LNCaP clone FGC (cell line): ENCODE measurements at regions not wholly inside any gene's neighbourhood (a gene's known extent, or its start where the extent isn't known, plus 50 kb on each side); places are given as distances from the start of the nearest gene placed in this dataset.

Source experiments
- DNase-seq: peaks from one replicate; pipeline ENCODE4 v3.0.0-alpha.2; 2011; ENCODE audit warnings: low read depth
- H3K4me3 ChIP-seq: 2 replicates; pipeline ENCODE4 v1.5.1; 2011; ENCODE audit warnings: mild to moderate bottlenecking, low read depth, low read length, control low read depth
- TF ChIP-seq, protein P1 (sequence below): IDR thresholded peaks from 2 replicates; pipeline ENCODE4 v1.5.1; 2012; ENCODE audit warnings: mild to moderate bottlenecking; ENCODE audit not compliant: control insufficient read depth, insufficient read depth; ENCODE audit errors: extremely low read depth

GRCh38 chr16:6047325-6047724, 949.7 kb upstream of the EEF2KMT start:
- H3K4me3 ChIP-seq, result no peak overlapping the region
- TF ChIP-seq, protein P1, sequence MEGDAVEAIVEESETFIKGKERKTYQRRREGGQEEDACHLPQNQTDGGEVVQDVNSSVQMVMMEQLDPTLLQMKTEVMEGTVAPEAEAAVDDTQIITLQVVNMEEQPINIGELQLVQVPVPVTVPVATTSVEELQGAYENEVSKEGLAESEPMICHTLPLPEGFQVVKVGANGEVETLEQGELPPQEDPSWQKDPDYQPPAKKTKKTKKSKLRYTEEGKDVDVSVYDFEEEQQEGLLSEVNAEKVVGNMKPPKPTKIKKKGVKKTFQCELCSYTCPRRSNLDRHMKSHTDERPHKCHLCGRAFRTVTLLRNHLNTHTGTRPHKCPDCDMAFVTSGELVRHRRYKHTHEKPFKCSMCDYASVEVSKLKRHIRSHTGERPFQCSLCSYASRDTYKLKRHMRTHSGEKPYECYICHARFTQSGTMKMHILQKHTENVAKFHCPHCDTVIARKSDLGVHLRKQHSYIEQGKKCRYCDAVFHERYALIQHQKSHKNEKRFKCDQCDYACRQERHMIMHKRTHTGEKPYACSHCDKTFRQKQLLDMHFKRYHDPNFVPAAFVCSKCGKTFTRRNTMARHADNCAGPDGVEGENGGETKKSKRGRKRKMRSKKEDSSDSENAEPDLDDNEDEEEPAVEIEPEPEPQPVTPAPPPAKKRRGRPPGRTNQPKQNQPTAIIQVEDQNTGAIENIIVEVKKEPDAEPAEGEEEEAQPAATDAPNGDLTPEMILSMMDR, result no peak
- DNase-seq, result no peak

DNA sequence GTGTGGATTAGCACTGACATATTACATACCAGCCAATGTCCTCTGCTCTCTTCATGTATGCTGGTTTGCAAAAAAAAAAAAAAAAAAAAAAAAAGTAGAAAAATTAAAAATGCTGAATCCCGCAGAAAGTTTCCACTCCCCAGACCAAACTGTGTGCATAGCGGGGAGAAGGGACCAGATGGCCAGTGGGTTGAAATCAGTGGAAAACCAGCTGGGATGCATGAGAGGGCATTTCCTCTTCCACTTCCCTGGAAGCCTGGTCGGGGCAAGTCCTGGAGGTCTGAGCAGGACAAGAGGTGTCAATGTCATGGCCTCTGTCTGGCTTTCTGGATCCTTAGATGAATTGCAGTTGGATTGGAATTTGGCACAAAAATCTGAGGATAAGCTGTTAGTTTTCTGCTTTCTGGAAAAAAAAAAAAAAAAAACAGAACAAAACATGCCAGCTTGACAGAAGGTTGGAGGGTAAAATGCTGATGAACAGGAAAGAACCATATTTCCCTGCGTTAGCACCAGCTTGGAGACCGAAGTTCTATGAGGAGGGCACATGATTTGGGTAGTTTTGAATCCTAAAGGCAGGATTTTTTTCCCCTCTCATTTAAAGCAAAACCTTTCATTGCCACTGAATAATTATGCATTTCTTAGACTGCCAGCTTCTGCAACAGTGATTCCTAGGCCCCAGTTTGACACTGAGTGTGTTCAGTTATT, 941.5 kb upstream of the EEF2KMT start:
- TF ChIP-seq, protein P1, result no peak

DNA sequence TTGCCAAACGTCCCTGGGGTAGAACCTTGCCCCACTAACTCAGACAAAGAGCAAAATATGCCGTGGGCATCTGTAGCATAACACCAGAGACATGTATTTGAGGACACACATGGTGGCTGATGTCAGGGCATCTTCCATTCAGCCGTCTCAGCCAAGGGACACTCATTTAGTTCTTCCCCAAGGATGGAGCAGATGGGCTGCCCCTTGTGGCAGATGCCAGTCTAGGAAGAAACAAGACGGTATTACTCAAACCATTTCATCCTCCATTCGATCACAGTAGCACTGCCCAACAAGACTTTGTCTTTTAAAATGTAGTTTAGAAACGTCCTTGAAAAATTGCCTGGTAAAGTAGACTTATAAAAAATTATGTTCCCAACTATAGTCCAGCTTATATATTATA, 937.6 kb upstream of the EEF2KMT start:
- DNase-seq, result no peak

More for the DNA sequence above, 941.5 kb upstream of the EEF2KMT start:
- H3K4me3 ChIP-seq, result no peak overlapping the region
- no peak for DNase-seq

DNA sequence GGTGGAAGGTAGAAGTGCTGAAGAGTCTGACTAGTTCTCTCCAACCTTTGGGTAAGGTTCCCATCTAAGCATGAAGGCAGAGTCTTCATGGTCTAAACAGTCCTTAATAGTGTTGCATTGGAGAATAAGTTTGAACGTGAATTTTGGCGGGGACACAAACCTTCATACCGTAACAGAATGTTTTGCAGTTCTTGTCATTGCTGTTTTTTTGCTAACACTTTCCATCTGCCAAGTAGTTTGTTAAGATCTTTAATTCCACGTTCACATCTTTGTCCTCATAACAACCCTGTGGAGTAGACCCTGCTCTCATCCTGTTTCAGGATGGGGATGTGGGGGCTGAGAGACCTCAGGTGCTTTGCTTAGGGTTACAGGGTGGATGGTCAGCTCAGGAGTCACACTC, 936.9 kb upstream of the EEF2KMT start:
- DNase-seq, result no peak
- TF ChIP-seq, protein P1, result no peak
- no peak overlapping the region for H3K4me3 ChIP-seq

More for the DNA sequence above, 937.6 kb upstream of the EEF2KMT start:
- H3K4me3 ChIP-seq, result no peak overlapping the region
- TF ChIP-seq, protein P1, result no peak

DNA sequence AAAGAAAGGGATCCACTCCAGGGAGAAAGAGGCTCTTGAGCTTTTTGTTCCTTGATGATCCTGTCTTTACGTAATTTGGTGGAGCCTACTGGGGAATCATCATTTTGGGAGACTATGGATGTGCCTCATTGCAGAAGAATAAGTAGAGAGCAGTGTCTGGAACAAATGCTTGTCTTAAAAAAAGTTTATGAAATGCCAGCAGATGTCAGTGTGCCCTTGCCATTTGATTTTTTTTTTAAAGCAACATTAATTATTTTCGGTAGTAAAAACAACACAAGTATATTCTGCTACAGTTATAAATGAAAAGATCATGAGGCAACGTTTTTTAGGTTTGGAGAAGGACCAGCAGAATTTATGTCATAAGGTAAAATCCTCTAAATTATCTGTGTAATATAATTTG, 934.8 kb upstream of the EEF2KMT start:
- DNase-seq, result no peak
- H3K4me3 ChIP-seq, result no peak overlapping the region
- TF ChIP-seq, protein P1, result no peak

DNA sequence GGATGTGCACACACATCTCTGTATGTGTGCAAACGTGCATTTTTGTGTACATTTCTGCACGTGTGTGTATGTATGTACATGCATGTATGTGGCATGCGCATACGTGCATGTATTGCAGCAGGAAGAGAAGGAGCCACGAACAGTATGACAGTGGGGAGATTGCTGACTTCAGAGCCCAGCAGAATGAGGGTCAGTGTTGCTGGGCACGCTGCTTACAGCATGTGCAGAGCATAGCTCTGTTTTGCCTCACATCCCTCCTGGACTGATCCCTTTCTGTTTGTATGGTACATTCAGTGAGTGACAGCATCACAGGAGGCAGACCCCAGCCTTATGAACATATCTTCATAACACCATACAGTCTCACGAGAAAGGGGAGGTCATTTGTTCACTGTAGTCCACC, 934.0 kb upstream of the EEF2KMT start:
- DNase-seq, result no peak
- TF ChIP-seq, protein P1, result no peak
- no peak overlapping the region for H3K4me3 ChIP-seq

DNA sequence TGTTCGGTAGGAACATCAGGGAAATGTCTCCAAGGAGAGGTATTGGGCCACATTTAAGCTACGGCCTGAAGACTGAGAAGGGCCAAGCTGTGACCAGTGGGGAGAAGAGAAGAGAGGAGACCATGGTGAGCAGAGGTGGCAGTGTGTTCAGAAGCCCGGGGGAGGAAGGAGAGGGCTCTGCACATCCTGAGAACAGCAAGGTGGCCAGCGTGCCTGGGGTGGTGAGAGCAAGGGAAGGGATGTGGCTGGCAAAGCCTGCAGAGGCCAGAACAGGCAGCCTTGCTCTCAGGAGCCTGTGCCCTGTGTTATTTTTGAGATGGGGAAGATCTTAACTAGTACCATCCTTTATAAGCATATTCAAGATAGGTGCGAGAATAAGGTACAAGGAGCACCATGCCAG, 933.5 kb upstream of the EEF2KMT start:
- TF ChIP-seq, protein P1, result no peak
- no peak overlapping the region for H3K4me3 ChIP-seq
- no peak for DNase-seq
